ENCODE measurements at regions not wholly inside any gene's neighbourhood (a gene's known extent, or its start where the extent isn't known, plus 50 kb on each side); places are given as distances from the start of the nearest gene placed in this dataset.
"Not testable (repeated sequence)": the region's sequence is repeated elsewhere in the genome, so short reads cannot be mapped to it uniquely, and the experiment has no call there.

DNA sequence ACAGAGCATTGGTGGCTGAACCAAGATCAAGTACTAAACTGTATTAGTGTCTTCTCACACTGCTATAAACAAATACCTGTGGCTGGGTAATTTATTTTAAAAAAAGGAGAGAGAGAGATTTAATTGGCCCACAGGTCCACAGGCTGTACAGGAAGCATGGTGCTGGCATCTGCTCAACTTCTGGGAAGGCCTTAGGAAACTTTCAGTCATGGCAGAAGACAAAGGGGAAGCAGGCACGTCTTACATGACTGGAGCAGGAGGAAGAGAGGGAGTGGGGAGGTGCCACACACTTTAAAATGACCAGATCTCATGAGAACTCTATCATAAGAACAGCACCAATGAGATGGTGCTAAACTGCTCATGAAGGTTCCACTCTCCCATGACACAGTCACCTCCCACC is 95.2 kb upstream of the JCAD start:
- H3K4me3 ChIP-seq (ENCODE audit: low read length): no peak overlapping the region
- no peak overlapping the region for H3K27ac ChIP-seq (ENCODE audit: low read length)
- no CpG with 5 or more reads among the region's 1 CpG for WGBS (ENCODE audit: insufficient coverage, low lambda C conversion rate)
- H3K27me3 ChIP-seq (ENCODE audit: control insufficient read depth, insufficient read depth, low read length): no peaks in the 10 kb centered on the region
- no peaks in the 10 kb centered on the region for H3K4me1 ChIP-seq (ENCODE audit: control insufficient read depth, insufficient read depth, low read length)
- H3K9me3 ChIP-seq (ENCODE audit: control insufficient read depth, low read depth, low read length): no peaks in the 10 kb centered on the region
- no peaks in the 10 kb centered on the region for H3K36me3 ChIP-seq (ENCODE audit: control insufficient read depth, insufficient read depth, low read length)
- no peak for DNase-seq

DNA sequence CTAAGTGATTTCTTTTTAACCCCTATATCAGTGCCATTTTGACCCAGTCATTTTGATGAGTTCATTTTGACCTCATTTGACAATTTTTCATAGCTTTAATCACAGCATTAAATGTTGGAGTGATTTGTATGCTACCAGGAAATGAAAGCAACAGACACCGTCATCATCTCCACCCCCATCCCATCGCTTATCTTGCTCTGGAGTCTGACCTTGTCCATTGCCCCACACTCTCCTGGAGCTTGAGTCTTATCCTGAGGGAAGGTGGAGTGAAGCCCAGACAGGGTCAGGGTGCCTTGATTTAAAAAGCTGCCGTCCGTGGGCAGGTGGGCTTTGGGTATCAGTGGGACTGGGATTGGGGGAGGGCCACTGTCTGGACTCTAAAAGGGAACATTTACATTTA is 94.7 kb upstream of the JCAD start:
- Histone ChIP-seq H3K27ac (ENCODE audit: low read length) (no peak overlapping the region), H3K9me3 (ENCODE audit: control insufficient read depth, low read depth, low read length) (no peaks in the 10 kb centered on the region), H3K27me3 (ENCODE audit: control insufficient read depth, insufficient read depth, low read length) (no peaks in the 10 kb centered on the region), H3K4me3 (ENCODE audit: low read length) (no peak overlapping the region), H3K4me1 (ENCODE audit: control insufficient read depth, insufficient read depth, low read length) (no peaks in the 10 kb centered on the region), H3K36me3 (ENCODE audit: control insufficient read depth, insufficient read depth, low read length) (no peaks in the 10 kb centered on the region)
- DNase-seq: peak in 1 of 2 donors; percentile 36
- no CpG with 5 or more reads among the region's 4 CpGs for WGBS (ENCODE audit: insufficient coverage, low lambda C conversion rate)

DNA sequence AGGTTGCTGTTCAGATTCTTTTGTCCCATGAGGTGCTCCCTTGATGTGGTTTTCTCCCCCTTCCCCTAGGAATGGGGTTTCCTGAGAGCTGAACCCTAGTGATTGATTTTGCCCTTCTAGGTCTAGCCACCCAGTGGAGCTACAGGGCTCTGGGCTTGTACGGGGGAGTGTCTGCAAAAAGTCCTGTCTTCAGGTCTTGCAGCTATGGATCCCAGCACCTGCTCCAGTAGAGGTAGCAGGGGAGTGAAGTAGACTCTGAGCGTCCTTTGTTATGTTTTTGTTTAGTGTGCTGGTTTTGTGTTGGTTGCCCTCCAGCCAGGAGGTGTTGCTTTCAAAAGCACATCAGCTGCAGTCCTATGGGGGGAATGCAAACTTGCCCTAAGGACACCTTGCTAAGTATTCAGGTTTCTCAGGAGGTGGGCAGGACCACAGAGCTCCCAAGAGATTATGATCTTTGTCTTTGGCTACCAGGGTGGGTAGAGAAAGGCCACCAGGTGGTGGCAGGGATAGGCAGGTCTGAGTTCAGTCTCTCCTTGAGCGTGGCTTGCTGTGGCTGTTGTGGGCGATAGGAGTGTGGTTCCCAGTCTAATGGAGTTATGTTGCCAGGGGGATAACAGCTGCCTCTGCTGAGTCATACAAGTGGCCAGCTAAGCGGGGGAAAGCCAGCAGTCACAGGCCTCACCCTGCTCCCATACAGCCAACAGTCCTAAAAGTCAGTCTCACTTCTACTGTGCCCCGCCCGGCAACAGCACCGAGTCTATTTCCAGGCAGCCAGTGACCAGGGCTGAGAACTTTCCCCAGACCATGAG is 92.4 kb upstream of the JCAD start:
- Histone ChIP-seq H3K4me3 (ENCODE audit: low read length) (no peak overlapping the region), H3K9me3 (ENCODE audit: control insufficient read depth, low read depth, low read length) (no peaks in the 10 kb centered on the region), H3K4me1 (ENCODE audit: control insufficient read depth, insufficient read depth, low read length) (no peaks in the 10 kb centered on the region), H3K27me3 (ENCODE audit: control insufficient read depth, insufficient read depth, low read length) (no peaks in the 10 kb centered on the region), H3K36me3 (ENCODE audit: control insufficient read depth, insufficient read depth, low read length) (no peaks in the 10 kb centered on the region), H3K27ac (ENCODE audit: low read length) (no peak overlapping the region)
- peak in 1 of 2 donors; percentile 21 for DNase-seq
- WGBS (ENCODE audit: insufficient coverage, low lambda C conversion rate): no CpG with 5 or more reads among the region's 8 CpGs

DNA sequence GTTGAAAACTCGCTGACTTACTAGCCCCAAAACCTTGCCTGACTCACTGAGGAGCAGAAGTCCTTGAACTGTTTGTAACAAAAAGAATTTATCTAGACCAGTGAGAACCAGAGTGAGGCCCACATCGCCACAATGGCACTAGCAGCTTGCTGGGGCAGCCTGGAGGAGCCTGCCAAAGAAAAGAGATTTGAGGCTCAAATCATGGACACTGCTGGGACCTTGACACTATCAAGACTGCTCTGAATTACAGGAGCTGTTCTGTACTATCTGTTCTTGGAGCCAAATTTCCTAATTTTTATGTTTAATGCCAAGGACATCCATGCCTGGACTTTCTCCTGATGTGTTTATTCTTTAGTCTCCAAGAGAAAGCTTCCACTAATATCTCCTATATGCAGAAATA is 82.0 kb upstream of the JCAD start:
- DNase-seq: no peak
- Histone ChIP-seq H3K4me3 (ENCODE audit: low read length) (no peak overlapping the region), H3K27ac (ENCODE audit: low read length) (no peak overlapping the region), H3K9me3 (ENCODE audit: control insufficient read depth, low read depth, low read length) (no peaks in the 10 kb centered on the region), H3K36me3 (ENCODE audit: control insufficient read depth, insufficient read depth, low read length) (no peaks in the 10 kb centered on the region), H3K4me1 (ENCODE audit: control insufficient read depth, insufficient read depth, low read length) (no peaks in the 10 kb centered on the region), H3K27me3 (ENCODE audit: control insufficient read depth, insufficient read depth, low read length) (no peaks in the 10 kb centered on the region)
- WGBS (ENCODE audit: insufficient coverage, low lambda C conversion rate): no CpG with 5 or more reads among the region's 2 CpGs

DNA sequence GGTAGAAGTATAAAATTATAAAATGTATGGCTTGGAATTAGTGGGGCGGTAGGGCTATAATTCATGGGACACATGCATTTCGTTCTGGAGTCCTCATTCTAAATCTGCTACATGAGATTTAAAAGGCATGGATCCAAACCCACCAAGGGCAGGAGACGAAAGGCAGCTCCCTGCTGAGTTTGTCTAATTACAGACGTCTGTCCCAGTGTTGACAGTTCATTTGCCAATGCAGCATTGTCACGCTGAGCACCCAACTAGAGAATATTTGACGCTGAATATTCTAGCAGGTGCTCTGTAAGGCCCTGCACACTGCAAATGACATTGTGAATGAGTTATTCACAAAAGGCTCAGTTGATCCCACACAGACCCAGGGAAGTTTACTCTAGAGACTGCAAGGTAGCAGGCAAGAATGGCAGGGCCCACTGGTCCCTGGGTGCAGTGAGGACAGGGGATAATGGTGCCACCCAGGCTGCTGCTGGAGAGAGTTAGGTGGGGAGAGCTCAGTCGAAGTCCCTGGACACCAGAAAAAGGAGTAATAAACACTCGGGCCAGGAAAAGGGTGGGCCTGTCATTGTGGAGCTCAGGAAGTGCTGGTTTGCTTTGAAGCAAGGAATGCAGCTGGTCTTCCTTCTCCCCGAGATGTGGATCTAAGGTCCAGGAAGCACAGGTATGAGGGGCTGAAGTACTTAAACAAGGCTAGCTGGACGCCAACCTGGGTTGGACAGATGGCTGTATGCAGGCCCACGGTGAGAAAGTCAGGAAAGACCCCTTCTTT is 75.0 kb upstream of the JCAD start:
- H3K27me3 ChIP-seq (ENCODE audit: control insufficient read depth, insufficient read depth, low read length): no peaks in the 10 kb centered on the region
- no peaks in the 10 kb centered on the region for H3K4me1 ChIP-seq (ENCODE audit: control insufficient read depth, insufficient read depth, low read length)
- no peak for DNase-seq
- H3K9me3 ChIP-seq (ENCODE audit: control insufficient read depth, low read depth, low read length): no peaks in the 10 kb centered on the region
- 100% methylated on average over 1 of the region's 11 CpGs for WGBS (ENCODE audit: insufficient coverage, low lambda C conversion rate)
- no peak overlapping the region for H3K27ac ChIP-seq (ENCODE audit: low read length)
- H3K4me3 ChIP-seq (ENCODE audit: low read length): no peak overlapping the region
- H3K36me3 ChIP-seq (ENCODE audit: control insufficient read depth, insufficient read depth, low read length): no peaks in the 10 kb centered on the region

DNA sequence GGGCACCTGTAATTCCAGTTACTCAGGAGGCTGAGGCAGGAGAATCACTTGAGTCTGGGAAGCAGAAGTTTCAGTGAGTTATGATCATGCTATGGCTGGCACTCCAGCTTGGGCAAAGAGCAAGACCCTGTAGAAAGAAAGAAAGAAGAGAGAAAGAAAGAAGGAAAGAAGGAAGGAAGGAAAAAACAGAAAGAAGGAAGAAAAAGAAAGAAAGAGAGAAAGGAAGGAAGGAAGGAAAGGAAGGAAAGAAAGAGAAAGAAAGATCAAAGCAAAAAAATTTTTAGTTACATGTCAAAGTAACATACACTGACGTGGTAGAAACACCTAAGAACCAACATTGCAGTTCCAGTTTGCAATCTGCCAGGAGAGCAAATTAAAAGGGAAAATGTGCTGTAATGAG is 73.8 kb upstream of the JCAD start:
- H3K4me1 ChIP-seq (ENCODE audit: control insufficient read depth, insufficient read depth, low read length): no peaks in the 10 kb centered on the region
- H3K36me3 ChIP-seq (ENCODE audit: control insufficient read depth, insufficient read depth, low read length): no peaks in the 10 kb centered on the region
- no peaks in the 10 kb centered on the region for H3K9me3 ChIP-seq (ENCODE audit: control insufficient read depth, low read depth, low read length)
- DNase-seq: no peak
- WGBS (ENCODE audit: insufficient coverage, low lambda C conversion rate): no CpG with 5 or more reads among the region's 1 CpG
- H3K27me3 ChIP-seq (ENCODE audit: control insufficient read depth, insufficient read depth, low read length): no peaks in the 10 kb centered on the region
- no peak overlapping the region for H3K4me3 ChIP-seq (ENCODE audit: low read length)
- no peak overlapping the region for H3K27ac ChIP-seq (ENCODE audit: low read length)

DNA sequence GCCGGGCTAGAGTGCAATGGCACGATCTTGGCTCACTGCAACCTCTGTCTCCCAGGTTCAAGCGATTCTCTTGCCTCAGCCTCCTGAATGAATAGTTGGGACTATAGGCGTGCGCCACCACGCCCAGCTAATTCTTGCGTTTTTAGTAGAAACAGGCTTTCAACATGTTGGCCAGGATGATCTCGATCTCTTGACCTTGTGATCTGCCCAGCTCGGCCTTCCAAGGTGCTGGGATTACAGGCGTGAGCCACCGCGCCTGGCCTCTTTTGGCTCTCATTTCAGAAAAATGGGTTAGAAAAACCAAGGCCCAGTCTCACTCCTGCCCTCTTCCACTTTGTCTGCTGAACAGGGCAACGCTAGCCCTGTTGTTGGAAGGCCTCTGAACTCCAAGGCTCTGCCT is 72.0 kb upstream of the JCAD start:
- H3K27me3 ChIP-seq (ENCODE audit: control insufficient read depth, insufficient read depth, low read length); H3K4me1 ChIP-seq (ENCODE audit: control insufficient read depth, insufficient read depth, low read length); H3K4me3 ChIP-seq (ENCODE audit: low read length); DNase-seq; H3K27ac ChIP-seq (ENCODE audit: low read length); H3K9me3 ChIP-seq (ENCODE audit: control insufficient read depth, low read depth, low read length); H3K36me3 ChIP-seq (ENCODE audit: control insufficient read depth, insufficient read depth, low read length): not testable (repeated sequence)
- no CpG with 5 or more reads among the region's 13 CpGs for WGBS (ENCODE audit: insufficient coverage, low lambda C conversion rate)

DNA sequence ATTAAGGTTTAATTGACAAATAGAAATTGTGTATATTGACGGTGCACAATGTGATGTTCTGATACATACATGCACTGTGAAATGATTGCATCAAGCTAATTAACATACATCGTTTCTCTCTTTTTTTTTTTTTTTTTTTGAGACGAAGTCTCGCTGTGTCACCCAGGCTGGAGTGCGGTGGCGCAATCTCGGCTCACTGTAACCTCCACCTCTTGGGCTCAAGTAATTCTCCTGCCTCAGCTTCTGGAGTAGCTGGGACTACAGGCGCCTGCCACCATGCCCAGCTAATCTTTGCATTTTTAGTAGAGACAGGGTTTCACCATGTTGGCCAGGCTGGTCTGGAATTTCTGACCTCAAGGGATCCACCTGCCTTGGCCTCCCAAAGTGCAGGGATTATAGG is 69.9 kb upstream of the JCAD start:
- not testable (repeated sequence) for DNase-seq; H3K9me3 ChIP-seq (ENCODE audit: control insufficient read depth, low read depth, low read length); H3K4me3 ChIP-seq (ENCODE audit: low read length); H3K4me1 ChIP-seq (ENCODE audit: control insufficient read depth, insufficient read depth, low read length); H3K27me3 ChIP-seq (ENCODE audit: control insufficient read depth, insufficient read depth, low read length); H3K27ac ChIP-seq (ENCODE audit: low read length); H3K36me3 ChIP-seq (ENCODE audit: control insufficient read depth, insufficient read depth, low read length)
- 83% methylated on average over 1 of the region's 8 CpGs for WGBS (ENCODE audit: insufficient coverage, low lambda C conversion rate)

DNA sequence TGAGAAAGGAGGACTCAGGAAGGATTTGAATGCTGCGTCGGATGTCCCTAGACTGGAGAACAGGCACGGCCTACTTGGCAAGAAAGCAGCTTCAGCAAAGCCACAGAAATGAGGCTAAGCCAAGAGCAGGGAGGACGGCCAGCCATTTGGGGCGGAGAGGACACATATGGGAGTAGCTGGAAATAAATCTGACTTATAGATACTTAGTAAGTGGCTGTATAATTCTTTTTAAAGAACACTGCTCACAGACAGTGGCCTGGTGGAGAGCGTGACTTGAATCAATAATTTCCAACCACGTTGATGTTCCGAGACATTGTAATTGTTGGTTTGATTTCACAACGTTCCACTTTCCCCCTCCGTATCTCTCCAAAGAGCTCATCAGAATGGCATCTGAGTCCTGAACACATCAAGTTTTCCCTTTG is 67.7 kb upstream of the JCAD start:
- Histone ChIP-seq H3K4me3 (ENCODE audit: low read length) (no peak overlapping the region), H3K27ac (ENCODE audit: low read length) (no peak overlapping the region), H3K36me3 (ENCODE audit: control insufficient read depth, insufficient read depth, low read length) (no peaks in the 10 kb centered on the region), H3K9me3 (ENCODE audit: control insufficient read depth, low read depth, low read length) (no peaks in the 10 kb centered on the region), H3K27me3 (ENCODE audit: control insufficient read depth, insufficient read depth, low read length) (no peaks in the 10 kb centered on the region), H3K4me1 (ENCODE audit: control insufficient read depth, insufficient read depth, low read length) (no peaks in the 10 kb centered on the region)
- 100% methylated on average over 3 of the region's 10 CpGs for WGBS (ENCODE audit: insufficient coverage, low lambda C conversion rate)
- DNase-seq: no peak

DNA sequence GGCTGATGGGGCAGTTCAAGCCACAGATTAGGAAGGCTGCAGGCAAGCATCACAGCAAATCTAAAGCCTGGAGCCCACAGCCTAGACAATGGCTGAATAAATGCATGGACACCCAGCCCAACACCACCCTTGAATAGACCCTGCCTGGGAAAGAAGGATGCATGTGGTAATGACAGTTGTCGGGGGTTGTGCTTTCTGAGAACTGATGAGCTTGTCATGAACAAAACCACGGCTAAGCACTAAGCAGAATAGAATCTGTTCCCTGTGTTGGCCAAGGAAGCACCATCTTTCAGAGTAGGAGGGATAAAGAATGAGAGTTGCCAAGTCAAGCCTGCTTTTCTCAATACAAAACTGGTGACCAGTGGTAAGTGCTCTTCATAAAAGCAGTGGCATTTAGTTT is 66.1 kb upstream of the JCAD start:
- Histone ChIP-seq H3K27ac (ENCODE audit: low read length) (no peak overlapping the region), H3K27me3 (ENCODE audit: control insufficient read depth, insufficient read depth, low read length) (no peaks in the 10 kb centered on the region), H3K4me3 (ENCODE audit: low read length) (no peak overlapping the region), H3K4me1 (ENCODE audit: control insufficient read depth, insufficient read depth, low read length) (no peaks in the 10 kb centered on the region), H3K9me3 (ENCODE audit: control insufficient read depth, low read depth, low read length) (no peaks in the 10 kb centered on the region), H3K36me3 (ENCODE audit: control insufficient read depth, insufficient read depth, low read length) (no peaks in the 10 kb centered on the region)
- DNase-seq: no peak
- no CpG with 5 or more reads among the region's 2 CpGs for WGBS (ENCODE audit: insufficient coverage, low lambda C conversion rate)
